HepG2 (cell line): ENCODE measurements at regions not wholly inside any gene's neighbourhood (a gene's known extent, or its start where the extent isn't known, plus 50 kb on each side); places are given as distances from the start of the nearest gene placed in this dataset.

Experiments used
- ATAC-seq: fragments of 200-7000 bp; cut with Tn5 transposase; 3 replicates; pipeline ENCODE4 v1.9.1; 2020; ENCODE audit warnings: mild to moderate bottlenecking, moderate library complexity
- BruUV-seq: library from RNA; stranded (reverse); fragments of 400-500 nt; replicated peaks from 2 replicates; lab custom pipeline; 2021; lab: Mats Ljungman, UMichigan
- CTCF ChIA-PET: fragments of 300-600 bp; formaldehyde crosslinking; extraction: SDS; loops from one replicate; lab custom pipeline; 2021; ENCODE audit warnings: low total read pairs, inconsistent platforms, low intra/inter-chr PET ratio; lab: Yijun Ruan, JAX
- POLR2A ChIA-PET: fragments of 350-600 bp; sonication (Branson Sonifier 250); formaldehyde crosslinking; loops from one replicate; lab custom pipeline; 2020; ENCODE audit warnings: antibody characterized with exemption, inconsistent platforms; lab: Yijun Ruan, JAX
- DNase-seq: peaks from one replicate; pipeline ENCODE4 v3.0.0-alpha.2; 2015; ENCODE audit warnings: low spot score
- FAIRE-seq: peaks from 3 replicates; lab custom pipeline; 2011; peaks lifted over from hg19 to GRCh38; lab: Jason Lieb, UNC
- H2AFZ ChIP-seq: one replicate; pipeline ENCODE4 v1.6.1; 2011; ENCODE audit warnings: low read length, inconsistent platforms
- H3K27ac ChIP-seq: fragments of 300-600 bp; 3 replicates; pipeline ENCODE4 v1.8.0; 2011; ENCODE audit warnings: mixed run types, mild to moderate bottlenecking, mixed read lengths, low read length, inconsistent platforms; ENCODE audit not compliant: insufficient read depth; ENCODE audit errors: extremely low read length
- H3K27me3 ChIP-seq, 2 experiments: fragments of 200-600 bp in 1 of 2; 2 replicates in 1 of 2; 3 replicates in 1 of 2; pipeline versions ENCODE4 v1.6.0 to v1.8.0; 2011; ENCODE audit warnings: low read length in 2 of 2, mild to moderate bottlenecking in 2 of 2, moderate library complexity in 2 of 2, inconsistent platforms in 1 of 2; ENCODE audit not compliant: insufficient read depth in 2 of 2, control insufficient read depth in 1 of 2
- H3K36me3 ChIP-seq, 2 experiments: fragments of 200-600 bp in 1 of 2; replicated peaks in 1 of 2; 2 replicates in 1 of 2; 3 replicates in 1 of 2; pipeline versions ENCODE4 v1.5.1 to v1.8.0; 2011; ENCODE audit warnings: low read length in 2 of 2, inconsistent platforms in 1 of 2; ENCODE audit not compliant: insufficient read depth in 2 of 2, control insufficient read depth in 1 of 2
- H3K4me1 ChIP-seq: 2 replicates; pipeline ENCODE4 v1.5.1; 2012; ENCODE audit warnings: low read length, inconsistent platforms; ENCODE audit not compliant: insufficient read depth
- H3K4me2 ChIP-seq: 2 replicates; pipeline ENCODE4 v1.6.0; 2011; ENCODE audit warnings: low read depth, low read length, inconsistent platforms
- H3K4me3 ChIP-seq, 3 experiments: fragments of 200-600 bp in 1 of 3; sonication (generic), shearing (Covaris generic) in 1 of 3; replicated peaks in 1 of 3; 2 replicates each; pipeline ENCODE4 v1.5.1; 2011 to 2016; ENCODE audit warnings: low read length in 3 of 3, inconsistent platforms in 2 of 3, low read depth in 2 of 3, mild to moderate bottlenecking in 2 of 3, control low read depth in 1 of 3, mixed read lengths in 1 of 3; ENCODE audit not compliant: insufficient read depth in 1 of 3
- H3K79me2 ChIP-seq: one replicate; pipeline ENCODE4 v1.6.1; 2011; ENCODE audit warnings: low read length, inconsistent platforms; ENCODE audit not compliant: insufficient read depth
- H3K9ac ChIP-seq: 2 replicates; pipeline ENCODE4 v1.6.0; 2011; ENCODE audit warnings: mild to moderate bottlenecking, low read depth, low read length, inconsistent platforms; ENCODE audit not compliant: insufficient read depth
- H3K9me3 ChIP-seq: 2 replicates; pipeline ENCODE4 v1.5.1; 2012; ENCODE audit warnings: mild to moderate bottlenecking, low read length
- H4K20me1 ChIP-seq: 2 replicates; pipeline ENCODE4 v1.6.0; 2011; ENCODE audit warnings: inconsistent platforms, mild to moderate bottlenecking, low read length, moderate library complexity; ENCODE audit not compliant: insufficient read depth
- ESRRA ChIP-seq: sonication (generic); formaldehyde crosslinking; IDR thresholded peaks from 2 replicates; pipeline ENCODE4 v1.5.1; 2020; ENCODE audit warnings: mild to moderate bottlenecking, low read depth, missing genetic modification reagents
- FOSL1 ChIP-seq: sonication (generic); formaldehyde crosslinking; IDR thresholded peaks from 2 replicates; pipeline ENCODE4 v1.9.0; 2021; ENCODE audit warnings: missing genetic modification reagents, borderline replicate concordance
- HNRNPK ChIP-seq: fragments of 200-400 bp; formaldehyde crosslinking; IDR thresholded peaks from 2 replicates; pipeline ENCODE4 v1.6.1; 2018; ENCODE audit warnings: low read length, low read depth, moderate library complexity, mild to moderate bottlenecking; ENCODE audit not compliant: poor library complexity, severe bottlenecking
- KAT8 ChIP-seq: IDR thresholded peaks from 2 replicates; pipeline ENCODE4 v1.6.1; 2016; ENCODE audit warnings: missing genetic modification reagents, missing compliant biosample characterization
- KLF9 ChIP-seq: IDR thresholded peaks from 2 replicates; pipeline ENCODE4 v1.6.1; 2016; ENCODE audit warnings: low read depth
- NCOR1 ChIP-seq: fragments of 200-600 bp; sonication (generic); IDR thresholded peaks from 2 replicates; pipeline ENCODE4 v1.7.0; 2017; ENCODE audit warnings: antibody characterized with exemption, low read length, borderline replicate concordance
- SKI ChIP-seq: fragments of 450-650 bp; IDR thresholded peaks from one replicate; pipeline ENCODE4 v1.6.1; 2018; ENCODE audit warnings: mild to moderate bottlenecking; ENCODE audit not compliant: partially characterized antibody
- TCF7L2 ChIP-seq: IDR thresholded peaks from 2 replicates; pipeline ENCODE4 v1.6.1; 2011; ENCODE audit warnings: mild to moderate bottlenecking, low read depth, low read length, moderate library complexity
- XBP1 ChIP-seq: sonication (generic); formaldehyde crosslinking; IDR thresholded peaks from 2 replicates; pipeline ENCODE4 v1.5.0; 2020; ENCODE audit warnings: missing genetic modification reagents
- ZNF138 ChIP-seq: sonication (generic); formaldehyde crosslinking; IDR thresholded peaks from 2 replicates; pipeline ENCODE4 v1.5.0; 2020; ENCODE audit warnings: mild to moderate bottlenecking, low read depth, missing genetic modification reagents
- ZNF260 ChIP-seq: sonication (generic); formaldehyde crosslinking; IDR thresholded peaks from 2 replicates; pipeline ENCODE4 v1.4.0; 2020; ENCODE audit warnings: missing genetic modification reagents, low read depth, mild to moderate bottlenecking, borderline replicate concordance
- ZNF343 ChIP-seq: sonication (generic); formaldehyde crosslinking; IDR thresholded peaks from 2 replicates; pipeline ENCODE4 v1.4.0; 2020; ENCODE audit warnings: mild to moderate bottlenecking, missing genetic modification reagents
- ZNF768 ChIP-seq: sonication (generic); formaldehyde crosslinking; IDR thresholded peaks from 2 replicates; pipeline ENCODE4 v1.4.0; 2020; ENCODE audit warnings: missing genetic modification reagents
- ZNF788 ChIP-seq: sonication (generic); formaldehyde crosslinking; IDR thresholded peaks from 2 replicates; pipeline ENCODE4 v1.5.0; 2020; ENCODE audit warnings: mild to moderate bottlenecking, missing genetic modification reagents, borderline replicate concordance
- WGBS: methylation state at CpG from one replicate; pipeline ENCODE4 v1.1.6; 2017; ENCODE audit warnings: low lambda C conversion rate; 5-methylcytosine and 5-hydroxymethylcytosine counted together
- in situ Hi-C: cut with HindIII; loops from 2 replicates; pipeline ENCODE4 v1.10.0; 2017; ENCODE audit warnings: low pct_unique_long_range_greater_than_20kb; ENCODE audit not compliant: extremely low pct_ligation_motif_present
- intact Hi-C: fragments of 100-400 bp; cut with micrococcal nuclease; formaldehyde crosslinking; loops from one replicate; pipeline ENCODE4 v1.10.0; 2022; ENCODE audit not compliant: unreplicated experiment
- TF ChIP-seq, protein P1 (sequence below): sonication (generic); formaldehyde crosslinking; IDR thresholded peaks from 2 replicates; pipeline ENCODE4 v1.5.0; 2020; ENCODE audit warnings: missing genetic modification reagents
- TF ChIP-seq, protein P2 (sequence below): sonication (generic); formaldehyde crosslinking; IDR thresholded peaks from 2 replicates; pipeline ENCODE4 v1.9.0; 2022; ENCODE audit warnings: low read depth, missing genetic modification reagents
- TF ChIP-seq, protein P3 (sequence below): IDR thresholded peaks from 2 replicates; pipeline ENCODE4 v1.6.1; 2016; ENCODE audit warnings: low read depth, missing genetic modification reagents, missing compliant biosample characterization
- TF ChIP-seq, protein P4 (sequence below): sonication (generic); formaldehyde crosslinking; IDR thresholded peaks from 2 replicates; pipeline ENCODE4 v1.8.0; 2022; ENCODE audit warnings: missing genetic modification reagents, low read depth, mild to moderate bottlenecking, borderline replicate concordance

DNA sequence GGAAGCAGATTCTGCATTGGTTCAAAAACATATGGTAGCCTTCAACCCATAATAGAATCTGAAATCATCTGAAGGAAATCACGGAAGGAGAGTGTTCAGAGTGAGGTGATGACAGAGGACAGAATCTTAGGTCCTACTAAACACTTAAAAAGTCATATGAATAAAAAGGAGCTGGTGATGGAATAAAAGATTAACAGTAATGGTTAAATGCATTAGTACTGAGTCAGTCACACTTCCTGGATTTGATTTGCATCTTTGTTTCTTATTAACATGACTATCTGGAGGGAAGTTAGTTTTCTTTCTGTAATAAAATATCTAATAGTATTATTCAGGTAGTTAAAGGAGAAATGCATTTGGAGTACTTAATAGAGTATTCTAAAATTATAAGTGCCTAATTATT, 296.3 kb upstream of the ATXN7L3B start:
- ChIA-PET CTCF (no interaction called here), POLR2A (no interaction called here)
- Histone ChIP-seq H3K27ac (no peak overlapping the region), H3K4me1 (no peaks in the 10 kb centered on the region), H3K4me3 (no peak overlapping the region), H4K20me1 (no peaks in the 10 kb centered on the region), H3K36me3 (no peaks in the 10 kb centered on the region; a peak in 1 of 5 replicates), H3K27me3 (no peaks in the 10 kb centered on the region), H2AFZ (no peak overlapping the region), H3K79me2 (no peaks in the 10 kb centered on the region), H3K9ac (no peak overlapping the region), H3K9me3 (peaks cover 53% of the 10 kb centered on the region), H3K4me2 (no peak overlapping the region)
- DNase-seq (no peak), ATAC-seq (no peak), FAIRE-seq (no peak)
- in situ Hi-C loops (no loop called here), intact Hi-C loops (loop anchor here (5.0 kb wide), 1 partner anchor 176 kb away; no protein-coding TSS in a partner anchor)
- no TSS peak for BruUV-seq
- 9% methylated on average over 1 of the region's 1 CpG for WGBS
- no peak for TF ChIP-seq TCF7L2
- no peak for TF ChIP-seq ESRRA (CRISPR knock-in tag)
- TF ChIP-seq NCOR1 = no peak
- no peak for TF ChIP-seq HNRNPK
- TF ChIP-seq XBP1 (CRISPR knock-in tag) = no peak
- TF ChIP-seq KAT8 (CRISPR knock-in tag) = no peak
- TF ChIP-seq ZNF788 (CRISPR knock-in tag) = no peak
- TF ChIP-seq, protein P1, sequence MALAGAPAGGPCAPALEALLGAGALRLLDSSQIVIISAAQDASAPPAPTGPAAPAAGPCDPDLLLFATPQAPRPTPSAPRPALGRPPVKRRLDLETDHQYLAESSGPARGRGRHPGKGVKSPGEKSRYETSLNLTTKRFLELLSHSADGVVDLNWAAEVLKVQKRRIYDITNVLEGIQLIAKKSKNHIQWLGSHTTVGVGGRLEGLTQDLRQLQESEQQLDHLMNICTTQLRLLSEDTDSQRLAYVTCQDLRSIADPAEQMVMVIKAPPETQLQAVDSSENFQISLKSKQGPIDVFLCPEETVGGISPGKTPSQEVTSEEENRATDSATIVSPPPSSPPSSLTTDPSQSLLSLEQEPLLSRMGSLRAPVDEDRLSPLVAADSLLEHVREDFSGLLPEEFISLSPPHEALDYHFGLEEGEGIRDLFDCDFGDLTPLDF (CRISPR knock-in tag) = no peak
- no peak for TF ChIP-seq FOSL1 (CRISPR knock-in tag)
- TF ChIP-seq, protein P2, sequence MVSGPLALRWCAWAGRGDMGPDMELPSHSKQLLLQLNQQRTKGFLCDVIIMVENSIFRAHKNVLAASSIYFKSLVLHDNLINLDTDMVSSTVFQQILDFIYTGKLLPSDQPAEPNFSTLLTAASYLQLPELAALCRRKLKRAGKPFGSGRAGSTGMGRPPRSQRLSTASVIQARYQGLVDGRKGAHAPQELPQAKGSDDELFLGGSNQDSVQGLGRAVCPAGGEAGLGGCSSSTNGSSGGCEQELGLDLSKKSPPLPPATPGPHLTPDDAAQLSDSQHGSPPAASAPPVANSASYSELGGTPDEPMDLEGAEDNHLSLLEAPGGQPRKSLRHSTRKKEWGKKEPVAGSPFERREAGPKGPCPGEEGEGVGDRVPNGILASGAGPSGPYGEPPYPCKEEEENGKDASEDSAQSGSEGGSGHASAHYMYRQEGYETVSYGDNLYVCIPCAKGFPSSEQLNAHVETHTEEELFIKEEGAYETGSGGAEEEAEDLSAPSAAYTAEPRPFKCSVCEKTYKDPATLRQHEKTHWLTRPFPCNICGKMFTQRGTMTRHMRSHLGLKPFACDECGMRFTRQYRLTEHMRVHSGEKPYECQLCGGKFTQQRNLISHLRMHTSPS (CRISPR knock-in tag) = no peak
- TF ChIP-seq KLF9 = no peak
- TF ChIP-seq, protein P3, sequence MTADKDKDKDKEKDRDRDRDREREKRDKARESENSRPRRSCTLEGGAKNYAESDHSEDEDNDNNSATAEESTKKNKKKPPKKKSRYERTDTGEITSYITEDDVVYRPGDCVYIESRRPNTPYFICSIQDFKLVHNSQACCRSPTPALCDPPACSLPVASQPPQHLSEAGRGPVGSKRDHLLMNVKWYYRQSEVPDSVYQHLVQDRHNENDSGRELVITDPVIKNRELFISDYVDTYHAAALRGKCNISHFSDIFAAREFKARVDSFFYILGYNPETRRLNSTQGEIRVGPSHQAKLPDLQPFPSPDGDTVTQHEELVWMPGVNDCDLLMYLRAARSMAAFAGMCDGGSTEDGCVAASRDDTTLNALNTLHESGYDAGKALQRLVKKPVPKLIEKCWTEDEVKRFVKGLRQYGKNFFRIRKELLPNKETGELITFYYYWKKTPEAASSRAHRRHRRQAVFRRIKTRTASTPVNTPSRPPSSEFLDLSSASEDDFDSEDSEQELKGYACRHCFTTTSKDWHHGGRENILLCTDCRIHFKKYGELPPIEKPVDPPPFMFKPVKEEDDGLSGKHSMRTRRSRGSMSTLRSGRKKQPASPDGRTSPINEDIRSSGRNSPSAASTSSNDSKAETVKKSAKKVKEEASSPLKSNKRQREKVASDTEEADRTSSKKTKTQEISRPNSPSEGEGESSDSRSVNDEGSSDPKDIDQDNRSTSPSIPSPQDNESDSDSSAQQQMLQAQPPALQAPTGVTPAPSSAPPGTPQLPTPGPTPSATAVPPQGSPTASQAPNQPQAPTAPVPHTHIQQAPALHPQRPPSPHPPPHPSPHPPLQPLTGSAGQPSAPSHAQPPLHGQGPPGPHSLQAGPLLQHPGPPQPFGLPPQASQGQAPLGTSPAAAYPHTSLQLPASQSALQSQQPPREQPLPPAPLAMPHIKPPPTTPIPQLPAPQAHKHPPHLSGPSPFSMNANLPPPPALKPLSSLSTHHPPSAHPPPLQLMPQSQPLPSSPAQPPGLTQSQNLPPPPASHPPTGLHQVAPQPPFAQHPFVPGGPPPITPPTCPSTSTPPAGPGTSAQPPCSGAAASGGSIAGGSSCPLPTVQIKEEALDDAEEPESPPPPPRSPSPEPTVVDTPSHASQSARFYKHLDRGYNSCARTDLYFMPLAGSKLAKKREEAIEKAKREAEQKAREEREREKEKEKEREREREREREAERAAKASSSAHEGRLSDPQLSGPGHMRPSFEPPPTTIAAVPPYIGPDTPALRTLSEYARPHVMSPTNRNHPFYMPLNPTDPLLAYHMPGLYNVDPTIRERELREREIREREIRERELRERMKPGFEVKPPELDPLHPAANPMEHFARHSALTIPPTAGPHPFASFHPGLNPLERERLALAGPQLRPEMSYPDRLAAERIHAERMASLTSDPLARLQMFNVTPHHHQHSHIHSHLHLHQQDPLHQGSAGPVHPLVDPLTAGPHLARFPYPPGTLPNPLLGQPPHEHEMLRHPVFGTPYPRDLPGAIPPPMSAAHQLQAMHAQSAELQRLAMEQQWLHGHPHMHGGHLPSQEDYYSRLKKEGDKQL (CRISPR knock-in tag) = no peak
- no peak for TF ChIP-seq SKI
- no peak for TF ChIP-seq ZNF138 (CRISPR knock-in tag)
- TF ChIP-seq, protein P4, sequence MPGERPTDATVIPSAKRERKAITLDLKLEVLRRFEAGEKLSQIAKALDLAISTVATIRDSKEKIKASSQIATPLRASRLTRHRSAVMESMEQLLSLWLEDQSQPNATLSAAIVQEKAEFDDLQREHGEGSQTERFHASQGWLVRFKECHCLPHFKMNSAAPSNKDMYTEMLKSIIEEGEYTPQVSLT (CRISPR knock-in tag) = no peak
- no peak for TF ChIP-seq ZNF768 (CRISPR knock-in tag)
- TF ChIP-seq ZNF260 (CRISPR knock-in tag) = no peak
- TF ChIP-seq ZNF343 = no peak
